Activated naive CD8-positive, alpha-beta T cell treated with anti-CD3 and anti-CD28 coated beads, Interleukin-2, amount 10 ng/mL, durations not matched to agents 7 days and 5 days (primary cell): ENCODE measurements at regions not wholly inside any gene's neighbourhood (a gene's known extent, or its start where the extent isn't known, plus 50 kb on each side); places are given as distances from the start of the nearest gene placed in this dataset.

ENCODE experiments used
- ATAC-seq: fragments of 150-1000 bp; cut with Tn5 transposase; one replicate; pipeline ENCODE4 v1.10.0; 2021; ENCODE audit warnings: low read depth, moderate library complexity
- POLR2A ChIA-PET: fragments of 350-600 bp; sonication (Branson Sonifier 250); formaldehyde crosslinking; loops from one replicate; lab custom pipeline; 2021; ENCODE audit warnings: antibody characterized with exemption; lab: Charles Lee
- DNase-seq: peaks from one replicate; pipeline ENCODE4 v3.0.0; 2021
- H3K27ac Mint-ChIP-seq: one replicate; pipeline ENCODE4 v1.8.0; 2022; ENCODE audit warnings: mild to moderate bottlenecking, mixed read lengths
- H3K27me3 Mint-ChIP-seq: one replicate; pipeline ENCODE4 v1.8.0; 2022; ENCODE audit warnings: mild to moderate bottlenecking, moderate library complexity, mixed read lengths
- H3K36me3 Mint-ChIP-seq: one replicate; pipeline ENCODE4 v1.8.0; 2021; ENCODE audit warnings: mild to moderate bottlenecking, mixed read lengths
- H3K4me1 Mint-ChIP-seq: one replicate; pipeline ENCODE4 v1.8.0; 2021; ENCODE audit warnings: mixed read lengths
- H3K4me3 Mint-ChIP-seq: one replicate; pipeline ENCODE4 v1.8.0; 2022; ENCODE audit warnings: mild to moderate bottlenecking, moderate library complexity, mixed read lengths
- H3K9me3 Mint-ChIP-seq: one replicate; pipeline ENCODE4 v1.8.0; 2021; ENCODE audit warnings: mixed read lengths

- H3K4me3 Mint-ChIP-seq, result no peak overlapping the region
- H3K27ac Mint-ChIP-seq, result no peak overlapping the region
These were observed 52.9 kb upstream of the MAF start for GRCh38 chr16:79653373-79653891.

GRCh38 chr16:79651363-79651762, 50.8 kb upstream of the MAF start:
- H3K27me3 Mint-ChIP-seq, result peaks cover 5% of the 10 kb centered on the region
- H3K4me3 Mint-ChIP-seq, result no peak overlapping the region
- H3K36me3 Mint-ChIP-seq, result no peaks in the 10 kb centered on the region
- H3K9me3 Mint-ChIP-seq, result no peaks in the 10 kb centered on the region
- POLR2A ChIA-PET, result no interaction called here
- no peaks in the 10 kb centered on the region for H3K4me1 Mint-ChIP-seq
- no peak overlapping the region for H3K27ac Mint-ChIP-seq
- DNase-seq, result no peak
- no peak for ATAC-seq

More at GRCh38 chr16:79653373-79653891, 52.9 kb upstream of the MAF start:
- Mint-ChIP-seq H3K36me3 (no peaks in the 10 kb centered on the region), H3K27me3 (peaks cover 3% of the 10 kb centered on the region), H3K4me1 (no peaks in the 10 kb centered on the region), H3K9me3 (no peaks in the 10 kb centered on the region)
- POLR2A ChIA-PET, result no interaction called here
- no peak for DNase-seq
- ATAC-seq, result no peak
